Epithelial cell of prostate (primary cell): ENCODE measurements at regions not wholly inside any gene's neighbourhood (a gene's known extent, or its start where the extent isn't known, plus 50 kb on each side); places are given as distances from the start of the nearest gene placed in this dataset.

ENCODE experiments used
- DNase-seq: peaks from one replicate; pipeline ENCODE4 v3.0.0-alpha.2; 2011; ENCODE audit warnings: low read depth, low spot score
- H3K27ac ChIP-seq: fragments of 450-650 bp; 2 replicates; pipeline ENCODE4 v1.5.1; 2017; ENCODE audit warnings: mild to moderate bottlenecking

DNA sequence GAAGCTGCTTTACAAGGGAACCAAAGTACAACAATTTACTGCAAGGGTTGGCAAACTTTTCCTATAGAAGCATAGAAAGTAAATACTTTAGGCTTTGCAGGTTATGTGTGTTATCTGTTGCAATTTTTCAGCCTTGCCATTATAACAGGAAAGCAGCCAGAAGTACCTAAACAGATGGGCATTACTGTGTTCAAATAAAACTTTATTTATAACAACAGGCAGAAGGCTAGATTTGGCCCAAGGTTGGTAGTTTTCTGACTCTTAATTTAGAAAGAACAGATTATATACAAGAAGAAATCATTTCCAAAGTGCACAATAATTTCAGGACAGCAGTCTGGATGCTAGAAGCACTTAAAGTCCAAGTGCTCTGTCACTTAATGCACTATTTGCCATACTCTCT is 307.1 kb downstream of the ANKRD7 start:
- DNase-seq: no peak
- H3K27ac ChIP-seq: no peak overlapping the region

DNA sequence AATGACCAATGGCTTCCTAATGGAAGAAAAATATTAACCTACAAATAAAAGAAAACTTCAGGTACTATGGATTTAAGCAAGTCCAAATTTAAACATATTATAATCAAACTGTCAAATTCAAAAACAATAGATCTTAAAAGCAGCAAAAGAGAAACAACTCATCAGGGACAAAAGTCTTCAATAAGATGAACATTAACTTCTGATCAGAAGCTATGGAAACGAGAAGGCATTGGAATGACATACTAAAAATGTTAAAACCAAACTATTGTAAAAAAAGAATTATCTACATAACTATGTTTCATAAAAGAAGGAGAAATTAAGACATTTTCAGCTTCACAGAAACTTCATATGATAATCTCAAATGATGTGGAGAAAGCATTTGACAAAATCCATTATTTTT is 334.7 kb downstream of the ANKRD7 start:
- no peak overlapping the region for H3K27ac ChIP-seq
- no peak for DNase-seq

DNA sequence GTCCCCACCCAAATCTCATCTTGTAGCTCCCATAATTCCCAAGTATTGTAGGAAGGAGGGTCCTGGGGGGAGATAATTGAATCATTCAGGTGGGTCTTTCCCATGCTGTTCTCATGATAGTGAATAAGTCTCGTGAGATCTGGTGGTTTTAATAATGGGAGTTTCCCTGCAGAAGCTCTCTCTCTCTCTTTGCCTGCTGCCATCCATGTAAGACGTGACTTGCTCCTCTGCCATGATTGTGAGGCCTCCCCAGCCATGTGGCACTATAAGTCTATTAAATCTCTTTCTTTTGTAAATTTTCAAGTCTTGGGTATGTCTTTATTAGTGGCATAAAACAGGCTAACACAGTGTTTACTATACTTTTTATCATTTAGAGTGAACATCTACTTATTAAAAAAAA is 338.8 kb downstream of the ANKRD7 start:
- peak overlapping the region; percentile 12 for H3K27ac ChIP-seq
- DNase-seq: no peak

DNA sequence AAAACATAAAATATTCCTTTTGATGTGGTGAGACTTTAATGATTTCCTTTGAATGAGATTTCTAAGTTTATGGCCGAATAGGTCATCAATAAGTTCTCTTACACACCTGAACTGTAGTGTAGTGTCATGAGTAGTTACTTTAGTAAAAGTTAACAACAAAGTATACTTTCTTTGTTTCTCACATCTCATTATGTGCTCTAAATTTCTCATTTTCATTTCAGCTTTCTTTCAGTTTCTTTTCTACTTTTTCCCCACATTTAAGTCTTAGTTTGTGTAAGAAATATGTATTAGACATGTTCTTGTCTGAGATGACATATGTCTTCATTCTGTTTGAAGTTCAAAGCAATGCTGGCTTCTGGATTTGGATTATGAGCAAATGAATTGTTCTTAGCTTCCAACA is 348.1 kb downstream of the ANKRD7 start:
- H3K27ac ChIP-seq: no peak overlapping the region
- DNase-seq: no peak

DNA sequence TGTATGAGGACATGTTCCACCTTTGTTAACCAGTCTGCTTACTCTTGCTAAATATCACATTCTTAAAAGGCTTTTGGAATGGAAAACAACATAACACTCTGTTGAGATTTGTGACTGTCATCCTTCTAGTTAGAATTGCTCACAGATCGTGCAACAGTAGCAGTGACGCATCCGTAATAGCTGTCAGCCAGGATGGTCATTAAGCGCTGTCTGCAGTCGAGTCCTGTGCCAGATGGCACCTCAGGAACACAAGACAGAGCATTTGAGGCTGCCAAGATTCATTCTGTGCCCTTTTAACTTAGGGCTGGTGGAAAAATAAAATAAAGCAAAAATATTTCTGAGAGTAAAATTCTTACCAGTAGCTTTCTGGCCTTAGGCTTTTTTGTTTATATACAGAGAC is 348.6 kb downstream of the ANKRD7 start:
- peak; percentile 6 for DNase-seq
- no peak overlapping the region for H3K27ac ChIP-seq

DNA sequence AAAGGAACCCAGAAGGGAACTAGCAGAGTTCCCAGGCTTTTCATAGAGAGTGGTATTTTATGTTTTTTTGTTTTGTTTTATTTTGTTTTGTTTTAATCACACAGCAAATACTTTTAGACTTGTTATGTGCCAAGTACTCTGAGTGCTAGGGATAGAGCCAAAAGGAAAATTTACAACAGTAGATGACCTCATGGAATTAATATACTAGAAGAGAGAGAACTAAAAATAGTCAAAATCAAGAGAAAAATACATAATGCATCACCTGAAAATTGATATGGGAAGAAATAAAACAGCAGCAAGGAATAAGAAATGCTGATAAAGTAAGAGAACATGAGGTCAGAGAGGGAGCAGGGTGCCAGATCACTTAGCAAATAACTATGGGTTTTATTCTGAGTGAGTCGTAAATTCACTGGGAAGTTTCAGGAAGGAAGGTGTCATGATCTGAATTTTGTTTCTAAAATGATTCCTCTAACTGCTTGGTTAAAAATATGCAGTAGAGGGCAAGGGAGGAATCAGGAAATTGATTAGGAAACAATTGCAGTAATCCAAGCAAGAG is 351.0 kb downstream of the ANKRD7 start:
- DNase-seq: no peak
- no peak overlapping the region for H3K27ac ChIP-seq

DNA sequence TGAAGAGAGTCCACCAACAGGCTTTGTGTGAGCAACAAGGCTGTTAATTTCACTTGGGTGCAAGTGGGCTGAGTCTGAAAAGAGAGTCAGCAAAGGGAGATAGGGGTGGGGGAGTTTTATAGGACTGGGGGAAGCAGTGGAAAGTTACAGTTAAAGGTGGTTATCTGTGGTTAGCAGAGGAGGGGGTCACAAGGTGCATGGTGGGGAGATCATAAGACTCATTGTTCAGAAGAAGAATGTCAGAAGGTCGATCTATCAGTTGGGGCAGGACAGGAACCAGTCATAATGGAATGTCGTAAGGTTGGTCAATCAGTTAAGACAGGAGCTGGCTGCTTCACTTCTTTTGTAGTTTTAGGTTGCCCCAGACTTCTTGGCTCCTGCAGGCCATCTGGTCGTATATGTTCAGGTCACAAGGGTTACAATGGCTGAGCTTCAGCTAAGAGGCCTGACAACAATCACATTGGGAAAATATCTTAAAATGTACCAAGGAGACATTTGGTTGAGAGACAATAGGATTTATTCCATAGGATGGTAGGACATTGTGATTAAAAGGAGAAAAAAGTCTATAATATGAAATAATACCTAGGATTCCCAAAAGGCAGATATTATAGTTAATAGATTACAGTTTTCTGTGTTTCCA is 356.4 kb downstream of the ANKRD7 start:
- H3K27ac ChIP-seq: no peak overlapping the region
- DNase-seq: no peak

DNA sequence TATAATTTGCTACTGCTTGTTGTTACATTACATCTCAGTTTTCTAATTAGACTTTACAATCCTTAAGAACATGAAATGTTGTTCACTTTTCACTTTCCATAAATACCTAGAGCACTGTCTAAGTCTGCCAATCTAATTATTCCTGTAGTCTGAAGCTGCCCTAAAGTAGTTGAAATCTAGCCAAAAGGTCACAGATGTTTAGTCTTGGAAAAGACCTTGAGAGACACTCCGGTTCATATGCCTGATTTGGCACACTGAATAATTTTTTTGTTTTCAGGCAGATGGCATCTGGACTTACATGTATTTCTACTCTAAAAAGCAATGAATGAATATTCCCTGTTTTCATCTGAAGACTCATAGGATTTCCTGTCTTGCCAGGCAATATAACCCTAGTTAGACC is 359.1 kb downstream of the ANKRD7 start:
- no peak for DNase-seq
- no peak overlapping the region for H3K27ac ChIP-seq

DNA sequence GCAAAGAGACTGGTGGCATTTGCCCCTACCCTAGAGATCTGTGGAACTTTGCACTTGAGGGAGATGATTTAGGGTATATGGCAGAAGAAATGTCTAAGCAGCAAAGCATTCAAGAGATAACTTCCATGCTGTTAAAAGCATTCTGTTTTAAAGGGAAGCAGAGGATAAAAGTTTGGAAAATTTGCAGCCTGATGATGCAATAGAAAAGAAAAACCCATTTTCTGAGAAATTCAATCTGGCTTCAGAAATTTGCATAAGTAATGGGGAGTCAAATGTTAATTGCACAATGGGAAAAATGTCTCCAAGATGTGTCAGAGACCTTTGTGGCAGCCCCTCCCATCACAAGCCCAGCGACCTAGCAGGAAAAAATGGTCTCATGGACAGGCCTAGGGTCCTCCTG is 361.7 kb downstream of the ANKRD7 start:
- no peak for DNase-seq
- H3K27ac ChIP-seq: no peak overlapping the region

DNA sequence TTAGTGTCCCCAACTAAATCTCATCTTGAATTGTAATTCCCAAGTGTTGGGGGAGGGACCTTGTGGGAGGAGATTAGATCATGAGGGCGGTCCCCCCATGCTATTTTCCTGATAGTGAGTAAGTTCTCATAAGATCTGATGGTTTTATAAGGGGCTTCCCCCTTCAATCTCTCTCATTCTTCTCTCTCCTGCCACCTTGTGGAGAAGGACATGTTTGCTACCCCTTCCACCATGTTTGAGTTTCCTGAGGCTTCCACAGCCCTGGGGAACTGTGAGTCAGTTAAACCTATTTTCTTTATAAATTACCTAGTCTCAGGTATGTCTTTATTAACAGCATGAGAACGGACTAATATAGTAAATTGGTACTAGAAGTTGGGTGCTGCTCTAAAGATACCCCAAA is 365.6 kb downstream of the ANKRD7 start:
- no peak overlapping the region for H3K27ac ChIP-seq
- no peak for DNase-seq

DNA sequence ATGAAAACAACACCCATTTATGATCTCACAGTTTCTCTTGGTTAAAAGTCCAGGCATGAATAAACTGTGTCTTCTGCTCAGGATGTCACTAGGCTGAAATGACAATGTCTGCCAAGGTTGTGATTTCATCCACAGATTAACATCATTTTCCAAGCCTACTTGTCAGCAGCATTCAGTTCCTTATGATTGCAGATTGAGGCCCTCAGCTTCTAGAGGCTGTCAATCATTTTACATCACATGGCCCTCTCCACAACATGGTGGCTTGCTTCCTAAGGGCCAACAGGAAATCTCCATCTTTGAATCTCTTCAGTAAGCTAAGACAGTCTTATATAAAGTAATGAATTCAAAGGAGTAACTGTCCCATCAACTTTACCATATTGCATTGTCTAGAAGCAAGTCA is 377.6 kb downstream of the ANKRD7 start:
- DNase-seq: no peak
- H3K27ac ChIP-seq: no peak overlapping the region

DNA sequence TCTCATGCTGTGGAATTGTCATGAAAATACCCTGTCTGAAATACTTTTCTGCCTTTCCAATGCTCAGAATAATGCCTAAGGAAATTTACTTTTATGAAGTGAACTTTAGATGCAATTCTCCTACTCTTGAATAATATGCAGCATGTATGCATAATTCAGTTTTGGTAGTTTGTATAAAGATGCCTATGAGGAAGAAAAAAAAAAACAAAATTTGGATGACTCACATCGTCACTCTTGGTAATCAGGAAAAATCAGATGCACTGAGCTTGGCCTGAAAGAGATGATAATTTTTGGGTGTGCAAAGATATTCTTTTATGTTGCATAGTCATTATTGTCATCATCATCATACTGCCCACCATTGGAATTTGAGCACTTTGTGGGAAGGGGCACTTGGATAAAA is 382.1 kb downstream of the ANKRD7 start:
- no peak for DNase-seq
- H3K27ac ChIP-seq: no peak overlapping the region

DNA sequence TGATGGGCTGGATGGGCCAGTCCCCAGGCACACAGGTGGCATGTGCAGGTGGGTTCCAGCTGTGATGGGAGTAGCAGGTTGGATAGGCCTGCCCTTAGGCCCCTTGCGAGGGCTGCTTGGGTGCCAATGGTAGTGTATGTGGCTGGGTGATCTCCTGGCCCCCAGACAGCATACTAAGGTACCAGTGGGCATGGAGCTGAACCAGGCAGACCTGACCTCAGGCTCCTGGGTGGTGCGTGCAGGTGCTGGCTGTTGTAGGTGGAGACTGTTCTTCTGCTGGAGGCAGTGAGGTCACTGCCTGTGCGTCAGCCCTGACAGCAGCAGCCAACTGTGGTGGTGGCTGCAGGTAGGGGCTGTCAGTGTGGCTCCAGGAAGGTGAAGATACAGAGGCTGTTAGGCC is 384.7 kb downstream of the ANKRD7 start:
- no peak overlapping the region for H3K27ac ChIP-seq
- DNase-seq: no peak

DNA sequence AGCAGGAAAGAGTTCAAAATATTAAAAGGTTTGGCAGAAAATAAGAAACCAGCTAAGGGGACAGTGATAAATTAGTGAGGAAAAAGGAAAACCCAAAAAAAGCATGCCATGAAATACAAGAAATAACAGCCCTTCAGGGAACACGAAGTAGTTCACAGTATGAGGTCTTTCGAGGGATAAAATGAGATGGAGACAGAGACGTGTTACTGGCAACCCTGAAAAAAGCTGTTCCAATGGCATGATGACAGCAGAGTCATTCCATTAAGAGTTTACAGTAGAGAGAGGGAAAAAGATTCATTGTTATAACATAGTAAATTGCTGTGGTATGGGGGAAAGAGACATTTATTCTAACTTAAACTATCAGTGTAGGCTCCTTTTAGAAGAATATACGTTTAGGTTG is 391.2 kb downstream of the ANKRD7 start:
- no peak for DNase-seq

DNA sequence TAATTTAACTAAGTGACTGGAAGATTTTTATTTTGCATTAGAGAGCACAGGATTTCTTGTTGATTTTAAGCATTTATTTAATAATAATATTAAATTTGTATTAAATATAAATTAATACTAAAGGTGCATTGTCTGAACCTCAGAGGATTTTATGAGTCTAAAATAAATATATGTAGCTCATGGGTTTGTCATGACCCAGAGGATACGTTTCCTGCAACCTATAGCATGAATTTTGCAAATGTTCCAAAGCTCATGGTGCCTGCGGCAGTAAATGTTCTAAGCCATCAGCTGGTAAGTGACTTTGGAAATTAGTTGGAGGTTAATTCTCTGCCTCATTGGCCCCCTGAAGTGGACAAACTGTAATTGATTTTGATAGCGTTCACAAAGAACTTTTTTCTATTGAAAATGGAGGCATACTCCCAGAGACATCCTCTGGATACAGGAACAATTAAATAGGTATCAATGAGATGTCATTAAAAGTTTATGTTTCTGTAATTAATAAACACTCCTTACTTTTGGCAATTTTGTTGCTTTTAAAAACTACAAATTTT is 397.4 kb downstream of the ANKRD7 start:
- DNase-seq: no peak
- no peak overlapping the region for H3K27ac ChIP-seq

More for the DNA sequence above, 391.2 kb downstream of the ANKRD7 start:
- no peak overlapping the region for H3K27ac ChIP-seq

DNA sequence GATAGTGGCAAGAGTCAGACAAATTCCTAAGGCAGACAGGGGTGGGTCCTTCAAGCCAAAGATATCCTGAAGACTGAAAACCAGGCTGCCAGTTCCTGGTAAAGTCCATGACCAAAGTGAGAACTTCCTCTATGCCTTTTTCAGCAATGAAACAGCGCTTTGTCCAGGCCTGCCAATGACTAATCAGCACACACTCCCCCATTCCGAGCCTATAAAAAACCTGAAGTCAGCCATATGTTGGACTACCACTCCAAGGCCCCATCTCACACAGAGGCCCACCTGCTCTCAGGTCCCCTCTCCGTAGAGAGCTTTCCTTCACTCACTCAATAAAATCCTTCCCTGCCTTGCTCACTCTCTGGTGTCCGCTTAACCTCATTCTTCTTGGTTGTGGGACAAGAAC is 402.2 kb downstream of the ANKRD7 start:
- no peak for DNase-seq
- H3K27ac ChIP-seq: no peak overlapping the region

DNA sequence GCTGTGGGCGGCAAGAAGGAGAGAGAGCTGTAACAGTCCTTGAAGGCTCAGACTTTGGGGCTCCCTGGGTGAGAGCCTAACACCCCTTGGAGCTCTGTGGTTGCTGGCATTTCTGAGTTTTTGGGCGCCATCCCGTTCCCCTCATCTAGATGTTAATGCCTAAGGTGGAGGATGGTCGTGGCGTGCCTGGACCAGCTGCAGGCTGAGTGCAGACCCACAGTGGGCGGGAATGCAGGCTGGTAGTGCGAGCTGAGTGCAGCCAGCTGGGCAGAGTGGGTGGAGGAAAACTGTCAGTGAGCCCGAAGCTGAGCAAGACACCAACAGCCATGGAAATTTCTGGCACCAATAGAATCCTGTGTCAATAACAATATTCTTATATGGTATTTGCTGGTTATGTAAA is 403.0 kb downstream of the ANKRD7 start:
- no peak for DNase-seq
- no peak overlapping the region for H3K27ac ChIP-seq

DNA sequence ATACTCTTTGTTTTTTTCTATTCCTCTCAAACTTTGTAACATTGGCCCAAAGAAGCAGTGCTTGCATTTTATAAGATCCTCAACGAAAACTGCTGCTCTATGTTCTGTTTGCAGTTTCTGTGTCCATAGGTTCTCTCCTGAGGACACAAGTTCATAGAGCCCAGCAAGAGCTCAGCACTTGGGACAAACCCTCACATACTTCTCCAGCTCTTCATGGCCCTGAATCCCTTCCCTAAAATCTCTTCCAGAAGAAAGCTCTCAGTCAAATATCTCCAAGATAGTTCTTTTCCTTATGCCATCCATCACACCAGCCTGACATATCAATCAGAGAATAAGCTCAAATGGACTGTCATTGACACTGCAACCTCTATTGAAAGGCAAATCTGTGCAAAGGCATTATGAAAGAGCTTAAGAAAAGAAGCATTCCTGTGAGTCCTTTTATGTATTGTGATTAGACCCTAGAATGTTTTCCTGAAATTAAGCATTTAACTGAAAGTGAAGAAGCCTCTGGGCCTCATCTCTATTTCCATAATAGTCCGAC is 405.5 kb downstream of the ANKRD7 start:
- DNase-seq: no peak
- H3K27ac ChIP-seq: no peak overlapping the region

DNA sequence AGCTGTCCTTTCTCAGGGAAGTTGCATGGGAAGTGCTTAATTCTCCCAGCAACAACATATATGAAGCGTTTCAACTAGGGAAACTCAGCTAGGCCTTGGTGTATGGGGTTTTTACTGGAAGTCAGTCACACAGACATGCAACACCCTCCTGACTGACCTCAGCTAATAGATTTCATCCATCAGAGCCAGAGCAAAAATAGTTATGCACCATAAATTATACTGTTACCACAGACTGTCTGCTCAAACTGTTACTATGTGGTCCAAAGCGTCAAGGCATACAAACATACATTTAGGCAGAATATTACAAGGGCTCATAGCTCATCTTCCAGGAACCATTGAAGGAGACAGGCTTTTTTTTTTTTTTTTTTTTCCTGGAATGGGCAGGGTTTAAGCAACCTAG is 417.9 kb downstream of the ANKRD7 start:
- H3K27ac ChIP-seq: no peak overlapping the region
- DNase-seq: no peak

DNA sequence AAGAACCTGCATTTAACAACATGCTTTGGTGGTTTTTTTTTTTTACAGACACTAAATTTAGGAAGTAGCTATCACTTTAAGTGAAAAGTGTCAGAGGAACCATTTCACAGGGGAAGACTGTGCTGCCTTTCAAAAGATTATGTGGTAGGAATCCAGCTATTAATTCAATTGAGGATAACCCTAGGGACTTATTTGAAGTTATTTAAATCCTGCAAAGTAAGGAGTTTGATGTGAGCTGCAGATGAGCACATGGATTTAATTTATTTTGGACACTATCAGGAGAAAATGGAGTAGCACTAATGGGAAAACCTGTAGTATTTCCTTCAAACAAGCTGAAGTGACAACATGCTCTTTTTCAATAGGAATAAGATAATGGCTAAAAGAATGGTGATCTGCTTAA is 419.8 kb downstream of the ANKRD7 start:
- no peak overlapping the region for H3K27ac ChIP-seq
- DNase-seq: no peak

DNA sequence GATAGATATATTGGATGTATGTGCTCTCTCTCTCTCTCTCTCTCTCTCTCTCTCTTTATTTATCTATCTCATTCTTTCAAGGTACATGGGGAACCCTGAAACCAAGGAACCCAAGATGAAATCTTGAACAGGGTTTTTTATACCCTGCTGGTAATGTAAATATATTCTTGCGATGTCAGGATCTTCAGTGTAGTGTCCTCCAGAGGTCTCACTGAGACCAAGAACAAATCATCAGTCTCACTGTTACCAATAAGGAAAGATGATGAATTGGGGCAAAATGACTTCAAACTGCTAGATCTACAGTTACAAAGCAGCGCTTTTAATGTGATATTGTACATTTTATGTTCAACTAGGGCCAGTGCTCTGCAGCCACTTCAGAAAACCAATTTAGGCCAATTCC is 423.5 kb downstream of the ANKRD7 start:
- no peak for DNase-seq
- no peak overlapping the region for H3K27ac ChIP-seq

DNA sequence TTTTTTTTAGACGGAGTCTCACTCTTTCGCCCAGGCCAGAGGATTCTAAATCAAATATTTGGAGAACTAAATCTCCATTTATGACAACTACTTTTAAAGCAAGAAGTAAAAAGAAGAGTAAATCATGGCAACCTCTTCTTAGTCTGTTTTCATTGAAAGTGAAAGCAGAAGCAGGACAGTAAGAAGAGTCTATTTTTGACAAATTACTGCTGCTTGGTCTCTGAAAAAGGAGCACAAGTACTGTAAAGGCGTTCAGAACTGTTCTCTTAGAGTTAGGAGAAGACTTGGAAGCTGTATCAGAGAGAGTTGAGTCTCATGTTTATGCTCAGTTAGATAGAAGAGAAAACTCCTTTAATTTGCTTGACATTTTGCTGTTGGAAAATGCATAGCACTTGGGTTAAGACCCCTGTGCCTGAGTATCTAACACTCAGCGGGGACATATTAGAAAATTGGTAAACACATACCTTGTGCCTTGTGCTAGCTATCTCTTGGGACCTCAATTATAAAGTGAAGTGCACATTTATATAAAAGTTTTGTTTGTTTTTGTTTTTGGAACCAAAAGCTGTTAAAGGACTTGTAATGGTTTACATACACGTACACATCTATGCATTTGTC is 433.0 kb downstream of the ANKRD7 start:
- no peak overlapping the region for H3K27ac ChIP-seq
- DNase-seq: no peak
